ENCODE measurements at regions not wholly inside any gene's neighbourhood (a gene's known extent, or its start where the extent isn't known, plus 50 kb on each side); places are given as distances from the start of the nearest gene placed in this dataset.

- TF ChIP-seq ZFX (IDR thresholded peaks at IDR 0.05) (no peak), POLR2AphosphoS5 (IDR thresholded peaks at IDR 0.05; ENCODE audit: low read depth, low read length) (no peak), CTCF (IDR thresholded peaks at IDR 0.05 in 2 of 3, conservative IDR thresholded peaks at IDR 0.05 in 1 of 3; ENCODE audit: borderline replicate concordance in 1 of 3, insufficient read depth in 1 of 3, low read depth in 2 of 3, low read length in 2 of 3) (no peak), POLR2A (IDR thresholded peaks at IDR 0.05; ENCODE audit: borderline replicate concordance, extremely low read depth, insufficient read depth, insufficient read length) (no peak), SIN3A (IDR thresholded peaks at IDR 0.05; ENCODE audit: low read depth) (no peak), RAD21 (IDR thresholded peaks at IDR 0.05; ENCODE audit: low read depth) (no peak), MAX (IDR thresholded peaks at IDR 0.05) (no peak), ZNF274 (IDR thresholded peaks at IDR 0.05; ENCODE audit: low read depth, low read length) (no peak), ATF3 (IDR thresholded peaks at IDR 0.05) (no peak), REST (IDR thresholded peaks at IDR 0.05; ENCODE audit: low read depth) (no peak)
Measured at GRCh38 chr16:65172356-65172755, 50.5 kb upstream of the CDH11 start.
